LoVo (cell line): ENCODE measurements at regions not wholly inside any gene's neighbourhood (a gene's known extent, or its start where the extent isn't known, plus 50 kb on each side); places are given as distances from the start of the nearest gene placed in this dataset.

Source experiments
- DNase-seq: peaks from one replicate; pipeline ENCODE4 v3.0.0-alpha.2; 2016; ENCODE audit warnings: low spot score

DNA sequence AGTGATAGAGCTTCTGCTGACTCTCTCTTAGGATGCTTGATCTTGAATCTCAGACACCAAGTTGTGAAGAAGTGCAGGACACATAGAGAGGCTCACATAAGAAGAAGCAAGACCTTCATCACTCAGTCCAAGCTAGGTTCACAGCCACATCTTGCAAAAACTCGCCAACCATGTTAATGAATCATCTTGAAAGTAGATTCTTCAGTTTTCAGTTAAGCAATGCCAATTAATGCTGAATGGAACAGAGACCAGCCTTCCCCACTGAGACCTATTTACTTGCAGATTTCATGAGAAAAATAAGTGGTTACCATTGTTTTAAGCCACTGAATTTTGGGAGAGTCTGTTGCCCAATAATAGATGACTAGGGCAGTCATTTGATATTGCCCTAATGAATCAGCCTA lies 217.7 kb upstream of the EDIL3 start:
- no peak for DNase-seq

GRCh38 chr5:84599964-84600363 lies 215.3 kb upstream of the EDIL3 start:
- DNase-seq = no peak

DNA sequence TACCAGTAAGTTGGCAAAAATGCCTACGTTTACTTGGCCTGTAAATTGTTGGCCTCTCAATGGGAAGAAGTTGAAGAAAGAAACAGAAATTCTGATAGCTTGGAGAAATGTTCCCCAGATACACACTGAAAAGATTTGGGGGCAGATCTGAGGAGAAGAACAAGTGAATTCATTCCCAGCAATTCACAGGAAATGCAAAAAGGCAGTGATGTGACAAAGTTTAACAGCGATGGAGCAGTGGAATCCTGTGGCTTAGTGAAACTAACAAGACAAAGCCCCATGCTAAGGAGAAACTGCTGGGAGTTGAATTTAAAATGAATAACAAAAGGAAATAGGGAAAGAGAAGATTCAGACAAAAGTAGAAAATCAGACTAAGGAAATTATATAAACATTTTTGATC lies 213.2 kb upstream of the EDIL3 start:
- DNase-seq = no peak

DNA sequence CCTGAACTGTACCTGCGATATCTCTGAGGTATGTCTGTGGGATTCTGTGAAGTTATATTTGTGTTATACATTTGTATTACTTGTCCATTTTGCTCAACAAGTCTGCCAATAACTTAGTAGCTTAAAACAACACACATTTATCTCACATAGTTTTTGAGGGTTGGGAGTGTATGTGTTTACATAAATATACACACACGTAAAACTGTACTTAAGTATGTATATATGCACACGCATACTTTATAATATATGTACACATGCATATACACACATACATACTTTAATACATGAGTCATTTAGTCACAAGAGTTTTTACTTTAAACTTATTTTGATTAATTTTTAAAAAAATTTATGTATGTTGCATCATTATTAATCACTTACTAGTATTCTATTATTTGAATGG lies 205.9 kb upstream of the EDIL3 start:
- DNase-seq = no peak

DNA sequence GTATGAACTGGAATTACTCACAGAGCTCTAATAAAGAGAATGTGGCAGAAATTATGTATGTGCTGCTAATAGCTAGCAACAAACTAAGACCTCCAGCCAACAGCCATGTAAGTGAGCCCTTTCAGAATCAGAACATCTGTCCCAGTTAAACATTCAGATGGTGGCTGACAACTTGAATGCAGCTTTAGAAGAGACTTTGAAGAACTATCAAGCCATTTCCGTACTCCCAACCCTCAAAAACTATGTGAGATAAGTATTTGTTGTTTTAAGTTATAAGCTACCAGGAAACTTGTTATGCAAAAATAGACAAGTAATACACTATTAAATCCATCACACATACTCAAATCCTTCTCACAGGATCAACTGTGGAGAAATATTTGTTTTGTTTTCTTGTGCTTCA lies 205.2 kb upstream of the EDIL3 start:
- DNase-seq = no peak

DNA sequence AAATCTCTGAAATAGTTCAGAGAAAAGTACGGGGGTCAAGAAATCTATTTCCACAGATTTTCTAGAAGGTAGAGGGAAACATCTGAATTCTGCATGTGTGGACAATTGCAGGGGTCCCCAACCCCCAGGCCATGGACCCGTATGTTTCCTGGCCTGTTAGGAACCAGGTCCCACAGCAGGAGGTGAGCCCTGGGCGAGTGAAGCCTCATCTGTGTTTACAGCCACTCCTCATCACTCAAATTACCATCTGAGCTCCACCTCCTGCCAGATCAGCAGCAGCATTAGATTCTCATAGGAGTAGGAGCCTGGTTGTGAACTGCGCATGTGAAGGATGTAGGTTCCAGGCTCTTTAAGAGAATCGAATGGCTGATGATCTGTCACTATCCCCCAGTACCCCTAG lies 200.5 kb upstream of the EDIL3 start:
- DNase-seq = no peak

GRCh38 chr5:84578226-84578625 lies 193.5 kb upstream of the EDIL3 start:
- DNase-seq = no peak

DNA sequence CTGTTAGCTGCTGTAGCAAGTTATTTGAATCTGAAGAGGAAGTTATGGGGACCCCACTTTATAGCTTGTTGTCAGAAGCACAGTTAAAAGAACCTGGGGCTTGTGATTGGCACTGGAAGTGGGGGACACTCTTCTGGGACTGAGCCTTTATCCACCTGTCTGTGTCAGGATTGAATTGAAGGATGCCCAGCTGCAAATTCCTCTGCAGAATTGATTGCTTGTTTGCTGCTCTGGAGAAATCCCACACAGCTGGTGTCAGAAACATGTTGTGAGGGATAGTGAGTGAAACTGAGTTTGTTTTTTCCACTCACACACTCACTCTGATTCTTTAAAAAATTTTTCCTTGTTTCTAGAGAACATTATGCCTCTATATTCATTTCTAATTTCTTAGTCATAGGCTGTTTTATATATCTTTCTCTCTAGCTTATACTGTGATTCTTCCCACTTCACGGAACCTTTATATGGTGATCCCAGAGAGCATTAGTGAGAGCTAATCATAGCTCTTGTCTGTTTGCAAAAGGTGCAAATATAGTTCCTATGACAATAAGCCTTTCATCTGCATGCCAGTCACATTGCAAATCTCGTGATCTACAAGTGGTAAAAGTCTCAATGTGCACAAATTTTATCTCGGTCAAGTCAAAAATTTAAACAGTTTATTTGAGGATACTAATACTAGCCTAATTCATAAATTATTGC lies 188.5 kb upstream of the EDIL3 start:
- DNase-seq = no peak

- DNase-seq = no peak
These were observed 184.6 kb upstream of the EDIL3 start for GRCh38 chr5:84569307-84569706.

GRCh38 chr5:84568171-84568570 lies 183.5 kb upstream of the EDIL3 start:
- DNase-seq = no peak

DNA sequence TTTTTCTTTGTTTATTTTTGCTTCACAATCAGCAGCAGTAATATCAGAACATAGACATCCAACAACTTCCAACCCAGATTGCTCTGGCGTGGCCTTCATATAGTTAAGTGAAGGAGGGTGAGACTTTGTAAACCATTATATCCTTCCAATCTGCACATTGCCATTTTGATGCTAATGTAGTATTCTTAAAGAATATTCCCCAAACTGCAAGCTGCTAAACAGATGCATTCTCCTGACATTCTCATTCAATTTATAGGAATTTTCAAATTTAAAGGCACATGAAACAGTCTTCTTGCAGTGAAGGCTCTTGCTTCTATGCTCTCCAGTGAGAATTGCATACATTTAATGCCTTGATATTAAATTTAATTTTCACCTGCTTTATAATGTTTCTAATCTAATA lies 181.2 kb upstream of the EDIL3 start:
- no peak for DNase-seq

- no peak for DNase-seq
These were observed 179.8 kb upstream of the EDIL3 start for GRCh38 chr5:84564321-84565075.

DNA sequence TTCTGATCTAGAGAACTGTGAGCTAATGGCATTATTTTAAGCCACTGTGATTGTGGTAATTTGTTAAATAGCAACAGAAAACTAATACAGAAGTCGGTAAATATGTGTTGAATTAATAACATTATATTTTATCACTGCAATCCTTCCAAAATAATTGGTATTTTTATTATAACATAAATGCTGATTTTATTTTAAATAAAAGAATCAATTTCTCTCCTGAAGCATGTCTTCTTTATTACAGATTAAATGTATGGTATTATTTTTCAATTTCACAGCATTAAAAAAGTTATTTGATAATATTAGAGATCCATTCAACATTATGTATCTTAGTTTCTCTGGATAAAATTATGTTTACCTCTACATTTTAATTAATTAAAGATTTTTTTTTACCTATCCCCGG lies 165.5 kb upstream of the EDIL3 start:
- DNase-seq = no peak

- DNase-seq = no peak
These were observed 164.4 kb upstream of the EDIL3 start for GRCh38 chr5:84549054-84549453.

DNA sequence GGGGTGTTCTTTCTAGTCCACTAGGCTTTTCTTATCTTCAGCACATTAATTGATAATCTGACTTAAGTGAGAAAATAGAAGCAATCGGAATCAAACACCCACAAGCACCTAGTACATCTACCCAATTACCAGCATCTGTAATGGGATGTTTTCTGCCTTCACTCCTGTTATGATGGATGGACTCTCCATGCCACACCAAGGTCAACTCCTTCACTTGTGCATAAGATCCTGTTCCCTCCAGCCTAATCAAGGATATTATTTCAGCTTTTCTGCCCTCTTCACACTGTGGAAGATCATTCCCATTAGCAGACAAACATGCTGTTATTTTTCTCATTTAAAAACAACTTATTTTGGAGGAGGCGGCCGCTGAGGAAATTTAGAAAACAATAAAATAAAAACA lies 162.0 kb upstream of the EDIL3 start:
- DNase-seq = no peak

GRCh38 chr5:84536797-84537196 lies 152.1 kb upstream of the EDIL3 start:
- no peak for DNase-seq

DNA sequence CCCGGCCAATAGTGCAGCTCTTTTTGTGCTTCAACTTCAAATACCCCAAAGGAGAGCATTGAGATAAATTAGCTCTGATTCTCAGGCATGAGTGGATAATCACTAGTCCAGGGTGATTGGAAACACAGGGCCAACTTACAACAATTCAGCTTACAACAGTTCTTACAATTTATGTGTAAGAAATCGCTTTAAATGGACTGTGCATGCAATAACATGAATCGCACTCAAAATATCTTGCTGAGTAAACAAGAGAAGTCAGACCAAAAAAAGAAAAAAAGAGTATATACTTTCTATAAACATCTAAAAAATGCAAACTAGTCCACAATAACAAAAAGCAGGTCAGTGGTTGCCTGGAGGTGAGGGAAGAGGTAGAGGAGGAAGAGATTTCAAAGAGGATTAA lies 150.6 kb upstream of the EDIL3 start:
- no peak for DNase-seq

- DNase-seq = no peak
These were observed 139.8 kb upstream of the EDIL3 start for GRCh38 chr5:84524491-84524890.

GRCh38 chr5:84518862-84519261 lies 134.2 kb upstream of the EDIL3 start:
- DNase-seq = no peak

GRCh38 chr5:84518370-84518769 lies 133.7 kb upstream of the EDIL3 start:
- no peak for DNase-seq

GRCh38 chr5:84506625-84507024 lies 121.9 kb upstream of the EDIL3 start:
- no peak for DNase-seq

DNA sequence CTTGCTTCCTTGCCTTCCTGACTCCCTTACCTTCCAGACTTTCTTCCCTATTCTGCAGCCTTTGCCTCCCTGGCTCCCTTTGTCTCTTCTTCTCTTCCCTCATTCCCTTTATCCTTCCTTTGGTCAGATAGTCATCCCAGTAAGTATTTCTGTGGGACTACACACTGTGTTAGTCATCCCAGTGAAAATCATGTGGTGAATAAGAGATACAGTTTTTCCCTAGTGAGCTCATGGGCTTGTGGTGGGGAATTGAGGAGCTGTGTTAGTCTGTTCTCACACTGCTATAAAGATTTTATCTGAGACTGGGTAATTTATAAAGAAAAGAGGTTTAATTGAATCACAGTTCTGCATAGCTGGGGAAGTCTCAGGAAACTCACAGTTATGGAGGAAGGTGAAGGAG lies 109.8 kb upstream of the EDIL3 start:
- DNase-seq = no peak

GRCh38 chr5:84487963-84488362 lies 103.3 kb upstream of the EDIL3 start:
- no peak for DNase-seq
